Activated CD4-positive, alpha-beta T cell treated with anti-CD3 and anti-CD28 coated beads, Interleukin-2, amount 10 ng/mL, durations not matched to agents 7 days and 5 days (primary cell): ENCODE measurements at regions not wholly inside any gene's neighbourhood (a gene's known extent, or its start where the extent isn't known, plus 50 kb on each side); places are given as distances from the start of the nearest gene placed in this dataset.

Experiments
- CTCF ChIA-PET: fragments of 350-600 bp; sonication (Branson Sonifier 250); formaldehyde crosslinking; loops from one replicate; lab custom pipeline; 2021; ENCODE audit warnings: antibody characterized with exemption; lab: Charles Lee
- POLR2A ChIA-PET: fragments of 350-600 bp; sonication (Branson Sonifier 250); formaldehyde crosslinking; loops from one replicate; lab custom pipeline; 2021; ENCODE audit warnings: antibody characterized with exemption; lab: Charles Lee
- DNase-seq: peaks from one replicate; pipeline ENCODE4 v3.0.0-alpha.2; 2020
- H3K27ac Mint-ChIP-seq: one replicate; pipeline ENCODE4 v1.8.0; 2021; ENCODE audit warnings: mild to moderate bottlenecking, moderate library complexity, mixed read lengths
- H3K27me3 Mint-ChIP-seq: one replicate; pipeline ENCODE4 v1.8.0; 2021; ENCODE audit warnings: mixed read lengths
- H3K36me3 Mint-ChIP-seq: one replicate; pipeline ENCODE4 v1.8.0; 2021; ENCODE audit warnings: low read depth, mixed read lengths
- H3K4me1 Mint-ChIP-seq: one replicate; pipeline ENCODE4 v1.8.0; 2021; ENCODE audit warnings: mixed read lengths
- H3K4me3 Mint-ChIP-seq: one replicate; pipeline ENCODE4 v1.8.0; 2021; ENCODE audit warnings: mild to moderate bottlenecking, moderate library complexity, mixed read lengths
- H3K9me3 Mint-ChIP-seq: one replicate; pipeline ENCODE4 v1.8.0; 2021; ENCODE audit warnings: mixed read lengths

- DNase-seq: no peak
- CTCF ChIA-PET: no interaction called here
- POLR2A ChIA-PET: no interaction called here
- Mint-ChIP-seq H3K4me1 (no peaks in the 10 kb centered on the region), H3K27me3 (no peaks in the 10 kb centered on the region), H3K9me3 (peaks cover 4% of the 10 kb centered on the region), H3K36me3 (no peaks in the 10 kb centered on the region), H3K27ac (no peak overlapping the region), H3K4me3 (no peak overlapping the region)
Measured at GRCh38 chr15:47244361-47244760, 472.9 kb upstream of the SEMA6D start.

- Mint-ChIP-seq H3K27me3 (no peaks in the 10 kb centered on the region), H3K27ac (no peak overlapping the region), H3K36me3 (no peaks in the 10 kb centered on the region), H3K4me1 (no peaks in the 10 kb centered on the region), H3K9me3 (peaks cover 4% of the 10 kb centered on the region), H3K4me3 (no peak overlapping the region)
- ChIA-PET CTCF (no interaction called here), POLR2A (no interaction called here)
- DNase-seq: no peak
Measured at GRCh38 chr15:47246317-47246716, 471.0 kb upstream of the SEMA6D start.

- ChIA-PET CTCF (no interaction called here), POLR2A (no interaction called here)
- no peak overlapping the region for H3K4me3 Mint-ChIP-seq
Measured at GRCh38 chr15:47258521-47258920, 458.8 kb upstream of the SEMA6D start.

DNA sequence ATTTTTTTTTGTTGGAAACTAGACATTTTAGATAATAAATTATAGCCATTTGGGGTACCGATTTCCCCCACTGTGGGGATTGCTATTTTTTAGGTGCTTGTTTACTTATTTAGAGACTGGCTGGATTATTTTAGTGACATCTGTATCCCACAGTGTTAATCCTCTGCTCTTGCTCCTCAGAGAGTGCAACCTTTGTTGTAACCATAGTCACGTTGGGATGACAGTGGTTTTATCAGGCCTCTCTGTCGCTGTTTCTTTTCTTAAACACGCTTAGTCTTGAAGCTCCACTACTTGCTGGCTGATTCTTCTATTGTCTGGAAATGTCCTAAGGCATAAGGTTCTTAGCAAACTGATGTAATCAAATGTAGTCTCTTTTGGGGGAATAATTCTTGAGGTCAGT, 451.6 kb upstream of the SEMA6D start:
- Mint-ChIP-seq H3K9me3 (peaks cover 4% of the 10 kb centered on the region), H3K27ac (no peak overlapping the region), H3K4me3 (no peak overlapping the region), H3K27me3 (no peaks in the 10 kb centered on the region), H3K4me1 (no peaks in the 10 kb centered on the region), H3K36me3 (no peaks in the 10 kb centered on the region)
- ChIA-PET CTCF (no interaction called here), POLR2A (no interaction called here)
- no peak for DNase-seq

More at GRCh38 chr15:47258521-47258920, 458.8 kb upstream of the SEMA6D start:
- Mint-ChIP-seq H3K27ac (no peak overlapping the region), H3K36me3 (no peaks in the 10 kb centered on the region), H3K27me3 (no peaks in the 10 kb centered on the region), H3K4me1 (no peaks in the 10 kb centered on the region), H3K9me3 (peaks cover 13% of the 10 kb centered on the region)
- no peak for DNase-seq

- H3K4me1 Mint-ChIP-seq: no peaks in the 10 kb centered on the region
- H3K27ac Mint-ChIP-seq: no peak overlapping the region
- no peaks in the 10 kb centered on the region for H3K27me3 Mint-ChIP-seq
- peaks cover 4% of the 10 kb centered on the region for H3K9me3 Mint-ChIP-seq
- DNase-seq: no peak
- POLR2A ChIA-PET: no interaction called here
- CTCF ChIA-PET: no interaction called here
- H3K36me3 Mint-ChIP-seq: no peaks in the 10 kb centered on the region
- no peak overlapping the region for H3K4me3 Mint-ChIP-seq
Measured at GRCh38 chr15:47266566-47266965, 450.7 kb upstream of the SEMA6D start.

DNA sequence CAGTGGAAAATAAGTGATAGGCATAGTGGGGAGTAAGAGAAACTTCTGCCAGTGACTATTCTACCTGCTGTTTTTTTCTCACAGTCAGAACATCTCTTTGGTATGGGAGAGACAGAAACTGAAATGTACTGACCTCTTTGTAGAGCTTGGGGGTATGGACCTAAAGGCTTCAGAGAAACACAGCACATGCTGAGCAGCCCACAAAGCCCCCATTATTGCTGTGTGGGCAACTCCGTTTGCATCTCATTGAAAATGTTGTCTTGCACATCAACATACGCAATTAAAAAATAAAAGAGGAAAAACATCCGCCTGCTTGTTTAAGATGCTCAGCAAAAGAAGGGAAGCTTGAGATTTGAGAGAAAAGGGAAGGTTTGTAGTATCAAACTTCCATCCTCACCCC, 443.4 kb upstream of the SEMA6D start:
- Mint-ChIP-seq H3K4me3 (no peak overlapping the region), H3K9me3 (peaks cover 2% of the 10 kb centered on the region), H3K27ac (no peak overlapping the region), H3K4me1 (no peaks in the 10 kb centered on the region), H3K36me3 (no peaks in the 10 kb centered on the region), H3K27me3 (no peaks in the 10 kb centered on the region)
- ChIA-PET CTCF (no interaction called here), POLR2A (no interaction called here)
- DNase-seq: no peak

GRCh38 chr15:47283246-47283645, 434.1 kb upstream of the SEMA6D start:
- ChIA-PET POLR2A (no interaction called here), CTCF (no interaction called here)
- no peak for DNase-seq
- Mint-ChIP-seq H3K36me3 (no peaks in the 10 kb centered on the region), H3K27ac (no peak overlapping the region), H3K4me1 (no peaks in the 10 kb centered on the region), H3K9me3 (peaks cover 6% of the 10 kb centered on the region), H3K27me3 (no peaks in the 10 kb centered on the region), H3K4me3 (no peak overlapping the region)

DNA sequence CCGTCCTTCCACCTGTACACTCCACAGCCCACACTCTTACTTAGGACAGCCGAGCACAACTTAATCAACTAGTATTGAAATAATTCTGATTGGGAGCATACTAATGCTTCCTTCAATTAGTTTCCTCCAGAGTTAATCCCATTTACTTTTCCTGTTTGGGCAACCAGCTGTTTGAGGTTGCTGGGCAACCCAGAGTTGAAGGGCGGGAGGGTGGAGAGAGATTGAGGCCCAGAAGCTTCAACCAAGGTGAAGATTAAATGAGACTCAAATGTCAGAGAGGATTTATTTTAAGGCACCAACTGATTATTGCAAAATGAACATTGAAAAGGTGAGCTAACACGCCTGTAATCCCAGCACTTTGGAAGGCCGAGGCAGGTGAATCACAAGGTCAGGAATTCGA, 428.5 kb upstream of the SEMA6D start:
- Mint-ChIP-seq H3K27ac (no peak overlapping the region), H3K4me3 (no peak overlapping the region), H3K9me3 (peaks cover 4% of the 10 kb centered on the region), H3K4me1 (no peaks in the 10 kb centered on the region), H3K27me3 (no peaks in the 10 kb centered on the region), H3K36me3 (no peaks in the 10 kb centered on the region)
- no peak for DNase-seq
- CTCF ChIA-PET: no interaction called here
- POLR2A ChIA-PET: no interaction called here

DNA sequence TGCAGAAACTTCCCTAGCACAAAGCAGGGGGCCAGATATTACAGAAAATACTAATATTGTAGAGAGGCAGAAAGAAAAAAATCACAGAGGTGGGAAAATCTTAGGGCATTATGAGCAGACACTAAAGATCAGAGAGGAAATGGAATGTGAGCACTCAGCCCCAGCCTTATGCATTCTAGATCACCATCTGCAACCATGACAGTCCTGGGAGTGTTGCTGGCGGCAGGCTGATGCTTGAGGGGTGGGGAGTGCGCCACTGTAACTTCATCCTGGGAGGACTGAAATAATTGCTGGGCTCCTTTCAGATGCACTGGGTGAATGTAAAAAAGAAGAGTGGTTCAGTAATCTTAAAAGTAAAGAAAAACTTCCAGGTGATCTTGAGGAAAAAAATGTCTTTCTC, 427.6 kb upstream of the SEMA6D start:
- no peak overlapping the region for H3K4me3 Mint-ChIP-seq
- no peaks in the 10 kb centered on the region for H3K27me3 Mint-ChIP-seq
- peaks cover 4% of the 10 kb centered on the region for H3K9me3 Mint-ChIP-seq
- POLR2A ChIA-PET: no interaction called here
- CTCF ChIA-PET: no interaction called here
- H3K4me1 Mint-ChIP-seq: no peaks in the 10 kb centered on the region
- no peaks in the 10 kb centered on the region for H3K36me3 Mint-ChIP-seq
- no peak overlapping the region for H3K27ac Mint-ChIP-seq
- no peak for DNase-seq

DNA sequence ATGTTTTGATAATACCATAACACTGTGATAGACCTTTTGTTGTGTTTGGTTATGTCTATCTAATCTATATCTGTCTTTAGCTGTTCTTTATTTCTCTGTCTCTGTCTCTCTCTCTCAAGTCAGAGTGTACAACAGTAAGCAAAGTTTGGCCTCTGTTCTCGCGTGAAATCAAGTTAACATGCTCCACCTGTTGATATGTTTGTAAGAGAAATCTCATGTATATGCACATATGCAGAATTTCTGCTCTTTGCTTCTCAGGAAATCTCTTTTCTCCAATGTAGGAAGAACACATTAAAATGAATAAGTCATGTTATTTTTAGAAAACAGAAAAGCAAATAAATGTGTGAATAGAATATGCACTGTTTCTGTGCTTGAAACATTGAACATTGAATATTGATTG, 425.5 kb upstream of the SEMA6D start:
- no peaks in the 10 kb centered on the region for H3K36me3 Mint-ChIP-seq
- peaks cover 4% of the 10 kb centered on the region for H3K9me3 Mint-ChIP-seq

DNA sequence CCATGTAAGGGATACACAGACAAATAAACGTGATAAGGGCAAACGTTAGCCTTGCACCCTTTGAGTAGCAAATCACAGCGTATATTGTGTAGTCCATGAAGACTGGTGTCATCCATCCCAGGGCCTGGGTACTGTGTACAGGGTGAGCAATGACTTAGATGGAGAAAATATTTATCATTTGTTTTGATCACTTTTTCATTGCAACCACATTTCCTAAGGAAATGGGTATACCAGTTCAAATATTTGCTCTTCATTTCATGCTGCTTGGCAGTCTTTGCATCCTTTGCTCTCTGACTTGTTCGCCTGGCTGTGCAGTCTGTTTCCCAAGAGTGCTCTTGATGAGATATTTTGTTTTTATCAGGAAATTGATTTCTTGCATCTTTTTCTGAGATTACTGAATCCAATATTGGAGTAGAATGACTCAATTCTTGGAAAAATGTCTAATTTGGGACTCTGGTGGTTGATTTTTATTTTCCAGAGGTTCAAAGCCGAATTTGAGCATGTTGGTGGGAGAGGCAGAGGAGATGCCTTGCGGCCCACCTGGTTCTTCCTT, 424.6 kb upstream of the SEMA6D start:
- no peak overlapping the region for H3K4me3 Mint-ChIP-seq
- H3K4me1 Mint-ChIP-seq: no peaks in the 10 kb centered on the region
- peaks cover 1% of the 10 kb centered on the region for H3K9me3 Mint-ChIP-seq
- DNase-seq: no peak
- ChIA-PET CTCF (no interaction called here), POLR2A (no interaction called here)
- H3K27ac Mint-ChIP-seq: no peak overlapping the region
- H3K27me3 Mint-ChIP-seq: no peaks in the 10 kb centered on the region
- H3K36me3 Mint-ChIP-seq: no peaks in the 10 kb centered on the region

More for the DNA sequence above, 425.5 kb upstream of the SEMA6D start:
- ChIA-PET POLR2A (no interaction called here), CTCF (no interaction called here)
- Mint-ChIP-seq H3K4me3 (no peak overlapping the region), H3K27ac (no peak overlapping the region), H3K4me1 (no peaks in the 10 kb centered on the region), H3K27me3 (no peaks in the 10 kb centered on the region)
- DNase-seq: no peak

DNA sequence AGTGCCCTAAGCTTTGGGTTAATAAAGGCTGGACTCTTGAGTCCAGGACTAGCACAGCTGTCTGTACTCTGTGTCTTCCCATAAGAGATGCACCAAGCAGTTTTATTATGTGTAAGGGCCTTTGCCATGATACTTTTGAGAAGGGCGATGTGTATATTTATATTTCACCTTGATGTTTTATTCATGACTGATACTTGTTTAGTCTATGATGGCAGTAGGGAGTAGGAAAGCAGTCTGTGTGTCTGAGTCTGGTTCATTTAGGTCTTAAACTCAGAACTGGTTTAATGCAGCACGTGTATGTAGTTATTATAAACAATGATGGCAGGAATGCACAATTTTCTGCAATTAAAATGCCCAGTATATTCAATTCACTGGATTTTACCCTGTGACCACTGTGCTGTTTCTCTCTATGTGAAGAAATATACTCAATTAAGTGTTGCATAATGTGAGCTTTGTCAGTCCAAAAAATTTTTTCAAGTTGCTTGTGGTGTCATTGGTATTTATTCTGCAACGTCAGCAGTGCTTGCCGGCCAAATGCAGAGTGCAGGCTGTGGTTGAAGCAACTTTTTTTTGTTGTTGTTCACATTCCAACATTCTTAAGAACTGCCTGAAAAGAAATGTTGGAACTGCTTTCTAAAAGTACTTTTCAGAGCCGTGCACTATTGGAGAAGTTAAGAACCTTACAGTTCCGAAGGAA, 423.7 kb upstream of the SEMA6D start:
- no peak overlapping the region for H3K27ac Mint-ChIP-seq
- CTCF ChIA-PET: no interaction called here
- no peak for DNase-seq
- no peak overlapping the region for H3K4me3 Mint-ChIP-seq
- H3K27me3 Mint-ChIP-seq: no peaks in the 10 kb centered on the region
- POLR2A ChIA-PET: no interaction called here
- H3K36me3 Mint-ChIP-seq: no peaks in the 10 kb centered on the region
- no peaks in the 10 kb centered on the region for H3K4me1 Mint-ChIP-seq
- H3K9me3 Mint-ChIP-seq: no peaks in the 10 kb centered on the region

DNA sequence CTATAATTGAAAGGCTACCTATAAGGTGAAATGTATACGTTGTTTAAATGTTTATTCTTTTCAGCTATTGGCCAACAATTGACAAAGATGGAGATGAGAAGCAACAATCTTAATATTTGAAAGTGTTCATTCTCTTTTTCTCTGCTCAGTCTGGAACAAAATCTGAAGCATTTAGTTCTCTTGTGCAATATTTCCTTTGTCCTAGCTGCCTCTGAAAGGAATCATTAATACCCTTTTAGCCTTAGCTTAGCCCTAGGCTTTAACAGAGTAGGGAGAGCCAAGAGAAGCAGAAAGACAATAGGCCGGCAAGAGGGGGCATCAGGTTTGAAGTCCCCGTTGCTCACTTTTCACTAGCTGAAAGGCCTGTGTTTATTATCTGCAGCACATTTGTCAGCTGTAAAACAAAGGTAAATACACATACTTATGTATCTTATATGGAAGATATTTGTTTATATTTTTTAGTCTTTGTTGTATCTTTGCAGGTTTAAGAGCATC, 422.5 kb upstream of the SEMA6D start:
- POLR2A ChIA-PET: no interaction called here
- Mint-ChIP-seq H3K9me3 (no peaks in the 10 kb centered on the region), H3K27ac (no peak overlapping the region), H3K36me3 (no peaks in the 10 kb centered on the region), H3K4me1 (no peaks in the 10 kb centered on the region), H3K27me3 (no peaks in the 10 kb centered on the region), H3K4me3 (no peak overlapping the region)
- CTCF ChIA-PET: no interaction called here
- no peak for DNase-seq

DNA sequence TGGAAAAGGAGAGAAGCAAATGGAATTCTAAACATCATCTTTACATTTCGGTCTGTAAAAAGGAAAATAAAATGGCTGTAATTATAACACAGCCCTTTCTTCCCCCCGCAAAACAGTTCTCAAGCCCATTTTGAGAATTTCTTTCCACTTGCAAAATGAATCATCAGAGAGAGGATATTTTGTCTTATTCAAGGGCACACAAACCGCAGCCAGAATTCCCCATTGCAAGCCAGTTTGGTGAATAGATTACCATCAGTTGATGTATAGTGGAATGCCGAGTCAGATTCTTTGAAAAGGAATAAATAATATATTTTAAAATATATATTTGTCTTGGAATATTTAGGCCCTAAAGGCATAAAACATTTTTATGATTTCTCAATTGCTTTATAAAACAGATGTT, 420.4 kb upstream of the SEMA6D start:
- no peak overlapping the region for H3K27ac Mint-ChIP-seq
- H3K36me3 Mint-ChIP-seq: no peaks in the 10 kb centered on the region
- no peak for DNase-seq
- no peaks in the 10 kb centered on the region for H3K9me3 Mint-ChIP-seq
- no peak overlapping the region for H3K4me3 Mint-ChIP-seq
- POLR2A ChIA-PET: no interaction called here
- no peaks in the 10 kb centered on the region for H3K4me1 Mint-ChIP-seq
- CTCF ChIA-PET: no interaction called here
- no peaks in the 10 kb centered on the region for H3K27me3 Mint-ChIP-seq
